Motor neuron (in vitro differentiated cells): ENCODE measurements at regions not wholly inside any gene's neighbourhood (a gene's known extent, or its start where the extent isn't known, plus 50 kb on each side); places are given as distances from the start of the nearest gene placed in this dataset.
"Not testable (repeated sequence)": the region's sequence is repeated elsewhere in the genome, so short reads cannot be mapped to it uniquely, and the experiment has no call there.

Experiments used
- ATAC-seq, 8 experiments: fragments of 200-7000 bp; cut with Tn5 transposase; replicated peaks in 6 of 8; 2 replicates each; pipeline ENCODE4 v1.8.0; 2021; ENCODE audit warnings: mild to moderate bottlenecking in 8 of 8, moderate library complexity in 8 of 8
- H3K27ac ChIP-seq, 2 donors: fragments of 250-450 bp; sonication (Bioruptor Pico); 2 replicates each; pipeline ENCODE4 v1.9.0; 2021; ENCODE audit warnings: antibody characterized with exemption in 2 of 2, mild to moderate bottlenecking in 2 of 2, moderate library complexity in 1 of 2
- H3K4me1 ChIP-seq, 2 donors: fragments of 250-450 bp; sonication (Bioruptor Pico); replicated peaks in 1 of 2; 2 replicates each; pipeline ENCODE4 v1.6.1; 2021; ENCODE audit warnings: antibody characterized with exemption in 2 of 2, mild to moderate bottlenecking in 2 of 2, moderate library complexity in 1 of 2
- H3K4me3 ChIP-seq, 5 donors: fragments of 250-450 bp; sonication (Bioruptor Pico); 2 replicates each; pipeline ENCODE4 v1.9.0; 2021; ENCODE audit warnings: antibody characterized with exemption in 5 of 5, mild to moderate bottlenecking in 5 of 5, moderate library complexity in 4 of 5
- WGBS, 10 experiments: fragments of 450-650 bp; shearing (Covaris generic); methylation state at CpG; one replicate each; pipeline ENCODE4 v1.0.0; 2022; 5-methylcytosine and 5-hydroxymethylcytosine counted together
- in situ Hi-C, 9 experiments: fragments of 400-800 bp; cut with MboI; loops; one replicate each; pipeline ENCODE4 v1.15.0; 2021; ENCODE audit warnings: low sequenced_read_pairs in 9 of 9, low pct_unique_long_range_greater_than_20kb in 2 of 9; ENCODE audit not compliant: unreplicated experiment in 9 of 9

GRCh38 chr1:82136351-82136750 lies 335.6 kb downstream of the ADGRL2 start:
- H3K4me1 ChIP-seq, ATAC-seq, in situ Hi-C loops, H3K27ac ChIP-seq, H3K4me3 ChIP-seq: not testable (repeated sequence)
- WGBS, 10 experiments: 80 to 90% methylated on average over 1 to 10 of the region's 20 CpGs; no CpG with 5 or more reads in 8 of the 10 experiments

- in situ Hi-C loops: no loop called here
- H3K4me1 ChIP-seq: peaks cover 13 to 16% of the 10 kb centered on the region in 2 donors
- no peak overlapping the region for H3K4me3 ChIP-seq
- no peak overlapping the region for H3K27ac ChIP-seq
- ATAC-seq: no peak
- WGBS, 10 experiments: 0 to 75% (median 64%) methylated on average over 1 of the region's 1 CpG; no CpG with 5 or more reads in 3 of the 10 experiments
These were observed 325.1 kb downstream of the ADGRL2 start for GRCh38 chr1:82125866-82126265.

- in situ Hi-C loops: no loop called here
- WGBS, 10 experiments: 7 to 72% (median 20%) methylated on average over 1 to 3 of the region's 3 CpGs; no CpG with 5 or more reads in 2 of the 10 experiments
- Histone ChIP-seq H3K4me1 (peaks cover 13 to 16% of the 10 kb centered on the region in 2 donors), H3K27ac (no peak overlapping the region), H3K4me3 (no peak overlapping the region)
- peak in 5 of 8 experiments; percentile 39 to 82 (median 71) for ATAC-seq
These were observed 324.4 kb downstream of the ADGRL2 start for GRCh38 chr1:82125119-82125518.

- Histone ChIP-seq H3K27ac (no peak overlapping the region), H3K4me3 (no peak overlapping the region), H3K4me1 (peaks cover 13 to 16% of the 10 kb centered on the region in 2 donors)
- no peak for ATAC-seq
- 43 to 92% (median 86%) methylated on average over 1 to 2 of the region's 2 CpGs; no CpG with 5 or more reads in 3 of the 10 experiments for WGBS, 10 experiments
- in situ Hi-C loops: no loop called here
These were observed 320.7 kb downstream of the ADGRL2 start for GRCh38 chr1:82121421-82121820.

- no peak overlapping the region for H3K4me3 ChIP-seq
- H3K4me1 ChIP-seq: no peaks in the 10 kb centered on the region
- WGBS, 10 experiments: 0 to 100% (median 90%) methylated on average over 1 to 7 of the region's 7 CpGs; no CpG with 5 or more reads in 1 of the 10 experiments
- ATAC-seq: no peak
- no peak overlapping the region for H3K27ac ChIP-seq
- in situ Hi-C loops: no loop called here
These were observed 315.4 kb downstream of the ADGRL2 start for GRCh38 chr1:82116105-82116504.

- 13 to 93% (median 58%) methylated on average over 1 to 4 of the region's 4 CpGs for WGBS, 10 experiments
- Histone ChIP-seq H3K4me3 (no peak overlapping the region), H3K27ac (no peak overlapping the region), H3K4me1 (no peaks in the 10 kb centered on the region)
- no peak for ATAC-seq
- in situ Hi-C loops: no loop called here
These were observed 314.2 kb downstream of the ADGRL2 start for GRCh38 chr1:82114887-82115286.

- in situ Hi-C loops: no loop called here
- Histone ChIP-seq H3K4me3 (no peak overlapping the region), H3K4me1 (no peaks in the 10 kb centered on the region), H3K27ac (no peak overlapping the region)
- no peak for ATAC-seq
- 0 to 93% (median 80%) methylated on average over 3 to 4 of the region's 4 CpGs for WGBS, 10 experiments
These were observed 309.9 kb downstream of the ADGRL2 start for GRCh38 chr1:82110366-82111254.

GRCh38 chr1:82108843-82109242 lies 308.1 kb downstream of the ADGRL2 start:
- 20 to 100% (median 70%) methylated on average over 1 to 3 of the region's 3 CpGs; no CpG with 5 or more reads in 1 of the 10 experiments for WGBS, 10 experiments
- in situ Hi-C loops: no loop called here
- no peak overlapping the region for H3K4me3 ChIP-seq

GRCh38 chr1:82106672-82107071 lies 305.9 kb downstream of the ADGRL2 start:
- WGBS, 10 experiments: 9 to 94% (median 62%) methylated on average over 1 of the region's 1 CpG
- Histone ChIP-seq H3K4me3 (no peak overlapping the region), H3K4me1 (no peaks in the 10 kb centered on the region), H3K27ac (no peak overlapping the region)
- ATAC-seq: no peak
- in situ Hi-C loops: no loop called here

More at GRCh38 chr1:82108843-82109242, 308.1 kb downstream of the ADGRL2 start:
- Histone ChIP-seq H3K27ac (no peak overlapping the region), H3K4me1 (no peaks in the 10 kb centered on the region)
- no peak for ATAC-seq

GRCh38 chr1:82099170-82099569 lies 298.4 kb downstream of the ADGRL2 start:
- ATAC-seq: no peak
- in situ Hi-C loops: no loop called here
- 75 to 100% (median 92%) methylated on average over 1 of the region's 1 CpG; no CpG with 5 or more reads in 4 of the 10 experiments for WGBS, 10 experiments
- H3K4me3 ChIP-seq: no peak overlapping the region
- no peak overlapping the region for H3K27ac ChIP-seq
- H3K4me1 ChIP-seq: peaks cover 3 to 4% of the 10 kb centered on the region in 2 donors

GRCh38 chr1:82094136-82094535 lies 293.4 kb downstream of the ADGRL2 start:
- Histone ChIP-seq H3K4me3 (no peak overlapping the region), H3K27ac (no peak overlapping the region), H3K4me1 (peaks cover 3 to 5% of the 10 kb centered on the region in 2 donors)
- 0 to 100% (median 67%) methylated on average over 1 to 2 of the region's 2 CpGs; no CpG with 5 or more reads in 3 of the 10 experiments for WGBS, 10 experiments
- in situ Hi-C loops: no loop called here
- no peak for ATAC-seq

GRCh38 chr1:82091729-82092128 lies 291.0 kb downstream of the ADGRL2 start:
- peaks cover 3 to 5% of the 10 kb centered on the region in 2 donors for H3K4me1 ChIP-seq
- H3K27ac ChIP-seq: no peak overlapping the region
- in situ Hi-C loops: no loop called here
- 39 to 100% (median 92%) methylated on average over 1 to 2 of the region's 2 CpGs; no CpG with 5 or more reads in 3 of the 10 experiments for WGBS, 10 experiments
- H3K4me3 ChIP-seq: no peak overlapping the region
- ATAC-seq: no peak

GRCh38 chr1:82091265-82091664 lies 290.5 kb downstream of the ADGRL2 start:
- H3K4me3 ChIP-seq: no peak overlapping the region
- in situ Hi-C loops: no loop called here
- no peak for ATAC-seq
- no peak overlapping the region for H3K27ac ChIP-seq
- H3K4me1 ChIP-seq: peaks cover 3 to 5% of the 10 kb centered on the region in 2 donors
- WGBS, 10 experiments: 40 to 100% (median 93%) methylated on average over 1 to 3 of the region's 3 CpGs
